MM.1S (cell line): ENCODE measurements at regions not wholly inside any gene's neighbourhood (a gene's known extent, or its start where the extent isn't known, plus 50 kb on each side); places are given as distances from the start of the nearest gene placed in this dataset.

Source experiments
- DNase-seq: peaks from one replicate; pipeline ENCODE4 v3.0.0-alpha.2; 2015
- H2AFZ ChIP-seq: fragments of 300-600 bp; sonication (generic); 2 replicates; pipeline ENCODE4 v1.6.0; 2016; ENCODE audit warnings: antibody characterized with exemption, low read length
- H3F3A ChIP-seq: fragments of 300-600 bp; sonication (generic); 2 replicates; pipeline ENCODE4 v1.6.1; 2016; ENCODE audit warnings: mild to moderate bottlenecking, antibody characterized with exemption, low read length, moderate library complexity, mixed read lengths; ENCODE audit not compliant: insufficient read depth
- H3K27ac ChIP-seq: fragments of 300-600 bp; sonication (generic); 2 replicates; pipeline ENCODE4 v1.5.1; 2016; ENCODE audit warnings: mild to moderate bottlenecking, low read length
- H3K27me3 ChIP-seq: fragments of 300-600 bp; sonication (generic); replicated peaks from 2 replicates; pipeline ENCODE4 v1.6.0; 2016; ENCODE audit warnings: low read length; ENCODE audit not compliant: insufficient read depth
- H3K36me3 ChIP-seq: fragments of 300-600 bp; sonication (generic); replicated peaks from 2 replicates; pipeline ENCODE4 v1.6.1; 2016; ENCODE audit warnings: mild to moderate bottlenecking, low read length, mixed read lengths; ENCODE audit not compliant: insufficient read depth
- H3K4me1 ChIP-seq: fragments of 300-600 bp; sonication (generic); 2 replicates; pipeline ENCODE4 v1.6.1; 2016; ENCODE audit warnings: low read length, mixed read lengths
- H3K4me2 ChIP-seq: fragments of 300-600 bp; sonication (generic); 2 replicates; pipeline ENCODE4 v1.6.0; 2016; ENCODE audit warnings: low read depth, low read length
- H3K4me3 ChIP-seq: fragments of 300-600 bp; sonication (generic); 2 replicates; pipeline ENCODE4 v1.5.1; 2016; ENCODE audit warnings: low read length, mixed read lengths
- H3K79me2 ChIP-seq: fragments of 300-600 bp; sonication (generic); 2 replicates; pipeline ENCODE4 v1.6.1; 2016; ENCODE audit warnings: mixed run types, low read length, mixed read lengths
- H3K9ac ChIP-seq: fragments of 300-600 bp; sonication (generic); 2 replicates; pipeline ENCODE4 v1.6.1; 2016; ENCODE audit warnings: low read length, mixed read lengths
- H3K9me2 ChIP-seq: fragments of 300-600 bp; sonication (generic); replicated peaks from 2 replicates; pipeline ENCODE4 v1.6.1; 2016; ENCODE audit warnings: mild to moderate bottlenecking, low read length, mixed read lengths; ENCODE audit not compliant: insufficient read depth
- H3K9me3 ChIP-seq: fragments of 300-600 bp; sonication (generic); replicated peaks from 2 replicates; pipeline ENCODE4 v1.6.1; 2016; ENCODE audit warnings: mild to moderate bottlenecking, low read length, mixed read lengths; ENCODE audit not compliant: insufficient read depth
- H4K20me1 ChIP-seq: fragments of 300-600 bp; sonication (generic); 2 replicates; pipeline ENCODE4 v1.6.1; 2016; ENCODE audit warnings: mild to moderate bottlenecking, low read length, moderate library complexity, mixed read lengths; ENCODE audit not compliant: insufficient read depth
- CTCF ChIP-seq: fragments of 300-600 bp; sonication (generic); IDR thresholded peaks from 2 replicates; pipeline ENCODE4 v1.5.1; 2016; ENCODE audit warnings: antibody characterized with exemption, low read length, mixed read lengths
- EZH2 ChIP-seq: fragments of 300-600 bp; sonication (generic); optimal IDR thresholded peaks from 2 replicates; pipeline ENCODE3; 2017; ENCODE audit warnings: low read depth, mild to moderate bottlenecking, antibody characterized with exemption, low read length, mixed read lengths
- EZH2phosphoT487 ChIP-seq: fragments of 300-600 bp; sonication (generic); IDR thresholded peaks from 2 replicates; pipeline ENCODE4 v1.6.1; 2018; ENCODE audit warnings: antibody characterized with exemption, low read length

DNA sequence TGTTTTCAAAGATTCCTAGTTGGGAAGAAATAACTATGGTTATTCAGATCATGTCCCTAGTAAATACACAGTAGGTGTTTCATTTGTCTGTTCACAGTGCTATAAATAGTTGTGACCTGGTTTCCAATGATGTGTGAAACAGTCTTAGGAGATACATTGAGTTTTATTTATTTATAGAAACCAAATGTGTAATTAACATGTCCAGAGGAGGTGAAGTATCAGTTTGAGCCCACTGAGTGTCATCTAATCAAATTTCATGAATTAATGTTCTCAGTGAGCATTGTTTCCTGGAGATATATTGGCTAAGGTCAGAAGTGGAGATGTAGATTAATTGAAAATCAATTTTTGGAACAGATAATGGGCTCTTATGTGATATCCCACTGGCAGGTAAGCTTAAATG, 996.3 kb downstream of the FSTL5 start:
- H3K9me2 ChIP-seq, result no peaks in the 10 kb centered on the region
- H2AFZ ChIP-seq, result no peak overlapping the region
- H4K20me1 ChIP-seq, result no peaks in the 10 kb centered on the region
- no peak for TF ChIP-seq CTCF
- TF ChIP-seq EZH2phosphoT487, result no peak
- TF ChIP-seq EZH2, result no peak
- no peak for DNase-seq
- no peak overlapping the region for H3K9ac ChIP-seq
- no peaks in the 10 kb centered on the region for H3K27me3 ChIP-seq
- H3K4me3 ChIP-seq, result no peak overlapping the region
- H3K27ac ChIP-seq, result no peak overlapping the region
- no peaks in the 10 kb centered on the region for H3K79me2 ChIP-seq
- no peak overlapping the region for H3K4me2 ChIP-seq
- no peaks in the 10 kb centered on the region for H3K36me3 ChIP-seq
- no peaks in the 10 kb centered on the region for H3F3A ChIP-seq
- H3K9me3 ChIP-seq, result no peaks in the 10 kb centered on the region
- no peaks in the 10 kb centered on the region for H3K4me1 ChIP-seq

GRCh38 chr4:161160718-161161117, 1003.1 kb downstream of the FSTL5 start:
- H3K27me3 ChIP-seq, result no peaks in the 10 kb centered on the region
- no peaks in the 10 kb centered on the region for H3K36me3 ChIP-seq
- H3F3A ChIP-seq, result no peaks in the 10 kb centered on the region
- no peaks in the 10 kb centered on the region for H3K9me3 ChIP-seq
- no peak overlapping the region for H2AFZ ChIP-seq
- H3K27ac ChIP-seq, result no peak overlapping the region
- no peak overlapping the region for H3K4me2 ChIP-seq
- H4K20me1 ChIP-seq, result no peaks in the 10 kb centered on the region
- no peak for DNase-seq
- H3K9ac ChIP-seq, result no peak overlapping the region
- H3K79me2 ChIP-seq, result no peaks in the 10 kb centered on the region
- no peaks in the 10 kb centered on the region for H3K9me2 ChIP-seq
- H3K4me1 ChIP-seq, result no peaks in the 10 kb centered on the region
- no peak overlapping the region for H3K4me3 ChIP-seq
- TF ChIP-seq CTCF (no peak), EZH2phosphoT487 (no peak), EZH2 (no peak)

DNA sequence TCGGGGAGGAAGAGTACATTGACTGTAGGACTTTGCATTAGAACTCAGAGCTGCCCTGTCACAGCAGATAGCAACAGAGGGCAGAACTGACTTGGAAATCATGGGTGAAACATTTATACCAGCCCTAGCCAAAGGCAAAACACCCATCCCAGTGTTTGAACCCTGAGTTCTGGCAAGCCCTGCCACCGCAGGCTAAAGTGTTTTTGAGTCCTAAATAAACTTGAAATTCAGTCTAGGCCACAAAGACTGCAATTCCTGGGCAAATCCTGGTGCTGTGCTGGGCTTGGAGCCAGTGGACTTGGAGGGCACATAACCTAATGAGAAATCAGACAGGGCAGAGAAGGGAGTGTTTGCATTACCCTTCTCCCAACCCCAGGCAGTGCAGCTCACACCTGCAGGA, 1015.7 kb downstream of the FSTL5 start:
- Histone ChIP-seq H3K79me2 (no peaks in the 10 kb centered on the region), H3K36me3 (no peaks in the 10 kb centered on the region), H3F3A (no peaks in the 10 kb centered on the region), H3K27ac (no peak overlapping the region), H4K20me1 (no peaks in the 10 kb centered on the region), H3K4me3 (no peak overlapping the region), H3K9me3 (no peaks in the 10 kb centered on the region), H3K4me1 (no peaks in the 10 kb centered on the region), H3K9ac (no peak overlapping the region), H3K4me2 (no peak overlapping the region), H2AFZ (no peak overlapping the region), H3K9me2 (no peaks in the 10 kb centered on the region), H3K27me3 (no peaks in the 10 kb centered on the region)
- no peak for DNase-seq
- TF ChIP-seq CTCF (no peak), EZH2 (no peak), EZH2phosphoT487 (no peak)

DNA sequence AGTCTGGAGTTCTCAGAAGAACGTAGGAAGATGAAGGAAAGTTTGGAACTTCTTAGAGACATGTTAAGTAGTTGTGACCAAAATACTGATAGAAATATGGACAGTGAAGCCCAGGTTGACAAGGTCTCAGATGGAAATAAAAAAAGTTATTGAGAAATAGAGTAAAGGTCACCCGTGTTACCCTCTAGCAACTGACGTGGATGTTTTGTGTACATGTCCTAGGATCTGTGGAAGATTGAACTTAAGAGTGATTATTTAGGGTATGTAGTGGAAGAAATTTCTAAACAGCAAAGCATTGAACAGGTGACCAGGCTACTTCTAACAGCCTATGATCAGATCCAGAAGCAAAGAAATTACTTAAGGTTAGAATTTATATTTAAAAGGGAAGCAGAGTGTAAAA, 1020.4 kb downstream of the FSTL5 start:
- Histone ChIP-seq H3K4me3 (no peak overlapping the region), H3K4me1 (no peaks in the 10 kb centered on the region), H3K9me2 (no peaks in the 10 kb centered on the region), H3K27ac (no peak overlapping the region), H3K27me3 (no peaks in the 10 kb centered on the region), H3K4me2 (no peak overlapping the region), H2AFZ (no peak overlapping the region), H3K36me3 (no peaks in the 10 kb centered on the region), H3K9me3 (no peaks in the 10 kb centered on the region), H4K20me1 (no peaks in the 10 kb centered on the region), H3K9ac (no peak overlapping the region), H3K79me2 (no peaks in the 10 kb centered on the region), H3F3A (no peaks in the 10 kb centered on the region)
- TF ChIP-seq EZH2phosphoT487 (no peak), EZH2 (no peak), CTCF (no peak)
- DNase-seq, result no peak
